ENCODE measurements at regions not wholly inside any gene's neighbourhood (a gene's known extent, or its start where the extent isn't known, plus 50 kb on each side); places are given as distances from the start of the nearest gene placed in this dataset.

DNA sequence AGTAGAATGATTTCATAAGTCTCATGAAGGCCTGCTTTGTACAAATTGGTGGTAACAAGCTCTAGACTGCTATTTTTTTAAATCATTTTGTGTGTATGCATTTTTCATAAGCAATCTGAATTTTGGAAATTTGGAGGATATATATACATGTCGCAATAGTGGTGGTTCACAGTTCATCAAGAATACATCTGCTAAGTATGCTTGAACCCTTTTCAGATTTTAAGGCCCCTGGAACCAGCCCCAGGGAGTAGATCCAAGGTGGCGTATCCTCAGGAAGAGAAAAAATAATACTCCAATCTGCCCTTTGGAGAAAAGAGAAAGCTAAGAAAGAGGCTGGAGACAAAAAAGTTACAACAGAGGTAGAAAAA is 141.6 kb downstream of the HINT1 start:
- no TSS peak for BruUV-seq (replicated peaks)
- Histone ChIP-seq H2AFZ (ENCODE audit: low read depth, low read length, poor library complexity, severe bottlenecking) (no peak overlapping the region), H3K36me3 (ENCODE audit: control insufficient read depth in 1 of 2, insufficient read depth in 2 of 2, low read length in 2 of 2) (no peaks in the 10 kb centered on the region), H3K27me3 (ENCODE audit: insufficient read depth, low read length) (no peaks in the 10 kb centered on the region), H3K4me1 (ENCODE audit: control insufficient read depth in 1 of 2, insufficient read depth in 2 of 2, low read length in 2 of 2) (no peaks in the 10 kb centered on the region), H3K79me2 (ENCODE audit: insufficient read depth, low read length) (no peaks in the 10 kb centered on the region), H3K4me3 (replicated peaks in 1 of 2; ENCODE audit: low read depth in 1 of 2, low read length in 2 of 2) (no peak overlapping the region), H3K4me2 (ENCODE audit: low read length) (no peak overlapping the region), H3K27ac (ENCODE audit: low read depth, low read length) (no peak overlapping the region), H3K9me3 (ENCODE audit: control insufficient read depth in 1 of 2, insufficient read depth in 1 of 2, low read depth in 1 of 2, low read length in 2 of 2) (no peaks in the 10 kb centered on the region), H4K20me1 (ENCODE audit: insufficient read depth) (no peaks in the 10 kb centered on the region), H3K9me2 (ENCODE audit: insufficient read depth) (no peaks in the 10 kb centered on the region; the same call in 1 of the 2 replicates), H3K9ac (ENCODE audit: low read length) (no peak overlapping the region)
- ChIA-PET POLR2A (interaction anchor here (0.6 kb wide), 1 partner anchor 16 kb away, joined by 3 read pairs; no protein-coding TSS in a partner anchor), RAD21 (ENCODE audit: low non-redundant PET in 1 of 2, low total read pairs in 2 of 2, uncharacterized antibody in 2 of 2, unreplicated experiment in 2 of 2) (no interaction called here), CTCF (no interaction called here)
- intact Hi-C loops (cut with micrococcal nuclease) = no loop called here
- DNase-seq (ENCODE audit: low read depth, low spot score) = no peak
- no peak for ATAC-seq
- no peak for TF ChIP-seq RAD21 (IDR thresholded peaks at IDR 0.05; ENCODE audit: low read depth)

DNA sequence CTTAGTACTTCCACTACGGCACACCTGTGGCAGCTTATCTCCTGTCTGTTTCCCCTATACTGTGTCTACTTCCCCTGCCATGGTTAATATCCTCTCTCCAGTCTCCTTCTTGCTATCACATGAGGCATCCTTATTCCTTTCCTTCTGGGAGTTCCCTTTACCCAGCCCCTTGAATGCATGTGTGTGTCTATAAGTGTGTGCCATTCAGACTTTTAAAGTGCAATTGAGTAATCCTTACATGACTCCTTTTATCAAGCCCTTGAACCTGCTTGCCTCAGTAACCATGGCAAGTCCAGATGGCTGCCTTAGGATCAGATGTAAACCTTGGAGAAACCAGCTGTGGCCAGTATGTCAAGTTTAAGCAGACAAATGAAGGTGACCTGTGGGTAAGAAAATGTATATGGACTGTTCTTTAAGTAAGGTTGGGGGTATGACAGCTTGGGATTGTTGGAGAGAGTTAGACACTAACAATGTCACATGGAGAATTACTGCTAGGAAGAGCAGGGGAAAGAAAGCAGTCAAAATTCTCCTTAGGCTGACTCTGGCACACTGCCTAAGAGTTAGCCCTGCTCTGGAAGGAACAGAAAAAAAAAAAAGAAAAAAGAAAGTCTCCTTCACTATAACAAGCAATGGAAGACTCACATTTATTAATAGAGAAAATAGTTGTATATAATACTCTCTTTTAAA is 142.1 kb downstream of the HINT1 start:
- ATAC-seq (no peak), DNase-seq (ENCODE audit: low read depth, low spot score) (no peak)
- no TSS peak for BruUV-seq (replicated peaks)
- no peaks in the 10 kb centered on the region; the same call in 1 of the 2 replicates for H3K9me2 ChIP-seq (ENCODE audit: insufficient read depth)
- RAD21 ChIA-PET (ENCODE audit: low non-redundant PET in 1 of 2, low total read pairs in 2 of 2, uncharacterized antibody in 2 of 2, unreplicated experiment in 2 of 2) = no interaction called here
- no peak overlapping the region for H3K27ac ChIP-seq (ENCODE audit: low read depth, low read length)
- H3K36me3 ChIP-seq (ENCODE audit: control insufficient read depth in 1 of 2, insufficient read depth in 2 of 2, low read length in 2 of 2) = no peaks in the 10 kb centered on the region
- CTCF ChIA-PET = no interaction called here
- no peaks in the 10 kb centered on the region for H3K27me3 ChIP-seq (ENCODE audit: insufficient read depth, low read length)
- H3K9me3 ChIP-seq (ENCODE audit: control insufficient read depth in 1 of 2, insufficient read depth in 1 of 2, low read depth in 1 of 2, low read length in 2 of 2) = no peaks in the 10 kb centered on the region
- no peaks in the 10 kb centered on the region for H3K4me1 ChIP-seq (ENCODE audit: control insufficient read depth in 1 of 2, insufficient read depth in 2 of 2, low read length in 2 of 2)
- intact Hi-C loops (cut with micrococcal nuclease) = no loop called here
- H3K9ac ChIP-seq (ENCODE audit: low read length) = no peak overlapping the region
- peak overlapping the region; percentile 13 for H2AFZ ChIP-seq (ENCODE audit: low read depth, low read length, poor library complexity, severe bottlenecking)
- no peaks in the 10 kb centered on the region for H3K79me2 ChIP-seq (ENCODE audit: insufficient read depth, low read length)
- no peak overlapping the region for H3K4me3 ChIP-seq (replicated peaks in 1 of 2; ENCODE audit: low read depth in 1 of 2, low read length in 2 of 2)
- POLR2A ChIA-PET = interaction anchor here (0.6 kb wide), 1 partner anchor 16 kb away, joined by 3 read pairs; no protein-coding TSS in a partner anchor
- H3K4me2 ChIP-seq (ENCODE audit: low read length) = no peak overlapping the region
- H4K20me1 ChIP-seq (ENCODE audit: insufficient read depth) = no peaks in the 10 kb centered on the region
- TF ChIP-seq JUND (IDR thresholded peaks at IDR 0.05) (no peak), CBX3 (IDR thresholded peaks at IDR 0.05; ENCODE audit: low read depth) (no peak), FOSL1 (IDR thresholded peaks at IDR 0.05; ENCODE audit: low read depth) (no peak), EGR1 (IDR thresholded peaks at IDR 0.05; ENCODE audit: low read depth) (no peak), SIN3A (IDR thresholded peaks at IDR 0.05; ENCODE audit: low read depth) (no peak), POLR2AphosphoS5 (IDR thresholded peaks at IDR 0.05; ENCODE audit: low read depth, low read length) (no peak), ZFX (IDR thresholded peaks at IDR 0.05) (no peak), EZH2phosphoT487 (IDR thresholded peaks at IDR 0.05; ENCODE audit: borderline replicate concordance) (no peak), SRF (IDR thresholded peaks at IDR 0.05; ENCODE audit: low read depth) (no peak), TCF7L2 (IDR thresholded peaks at IDR 0.05; ENCODE audit: borderline replicate concordance, extremely low read depth, insufficient read depth, insufficient read length) (no peak), EZH2 (IDR thresholded peaks at IDR 0.05) (no peak), YY1 (IDR thresholded peaks at IDR 0.05; ENCODE audit: extremely low read depth, insufficient replicate concordance, low read depth, low read length) (no peak)
- TF ChIP-seq, protein P1, sequence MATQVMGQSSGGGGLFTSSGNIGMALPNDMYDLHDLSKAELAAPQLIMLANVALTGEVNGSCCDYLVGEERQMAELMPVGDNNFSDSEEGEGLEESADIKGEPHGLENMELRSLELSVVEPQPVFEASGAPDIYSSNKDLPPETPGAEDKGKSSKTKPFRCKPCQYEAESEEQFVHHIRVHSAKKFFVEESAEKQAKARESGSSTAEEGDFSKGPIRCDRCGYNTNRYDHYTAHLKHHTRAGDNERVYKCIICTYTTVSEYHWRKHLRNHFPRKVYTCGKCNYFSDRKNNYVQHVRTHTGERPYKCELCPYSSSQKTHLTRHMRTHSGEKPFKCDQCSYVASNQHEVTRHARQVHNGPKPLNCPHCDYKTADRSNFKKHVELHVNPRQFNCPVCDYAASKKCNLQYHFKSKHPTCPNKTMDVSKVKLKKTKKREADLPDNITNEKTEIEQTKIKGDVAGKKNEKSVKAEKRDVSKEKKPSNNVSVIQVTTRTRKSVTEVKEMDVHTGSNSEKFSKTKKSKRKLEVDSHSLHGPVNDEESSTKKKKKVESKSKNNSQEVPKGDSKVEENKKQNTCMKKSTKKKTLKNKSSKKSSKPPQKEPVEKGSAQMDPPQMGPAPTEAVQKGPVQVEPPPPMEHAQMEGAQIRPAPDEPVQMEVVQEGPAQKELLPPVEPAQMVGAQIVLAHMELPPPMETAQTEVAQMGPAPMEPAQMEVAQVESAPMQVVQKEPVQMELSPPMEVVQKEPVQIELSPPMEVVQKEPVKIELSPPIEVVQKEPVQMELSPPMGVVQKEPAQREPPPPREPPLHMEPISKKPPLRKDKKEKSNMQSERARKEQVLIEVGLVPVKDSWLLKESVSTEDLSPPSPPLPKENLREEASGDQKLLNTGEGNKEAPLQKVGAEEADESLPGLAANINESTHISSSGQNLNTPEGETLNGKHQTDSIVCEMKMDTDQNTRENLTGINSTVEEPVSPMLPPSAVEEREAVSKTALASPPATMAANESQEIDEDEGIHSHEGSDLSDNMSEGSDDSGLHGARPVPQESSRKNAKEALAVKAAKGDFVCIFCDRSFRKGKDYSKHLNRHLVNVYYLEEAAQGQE (IDR thresholded peaks at IDR 0.05; ENCODE audit: low read depth) = no peak
- TF ChIP-seq, protein P2, sequence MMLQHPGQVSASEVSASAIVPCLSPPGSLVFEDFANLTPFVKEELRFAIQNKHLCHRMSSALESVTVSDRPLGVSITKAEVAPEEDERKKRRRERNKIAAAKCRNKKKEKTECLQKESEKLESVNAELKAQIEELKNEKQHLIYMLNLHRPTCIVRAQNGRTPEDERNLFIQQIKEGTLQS (IDR thresholded peaks at IDR 0.05) = no peak
- TF ChIP-seq, protein P3, sequence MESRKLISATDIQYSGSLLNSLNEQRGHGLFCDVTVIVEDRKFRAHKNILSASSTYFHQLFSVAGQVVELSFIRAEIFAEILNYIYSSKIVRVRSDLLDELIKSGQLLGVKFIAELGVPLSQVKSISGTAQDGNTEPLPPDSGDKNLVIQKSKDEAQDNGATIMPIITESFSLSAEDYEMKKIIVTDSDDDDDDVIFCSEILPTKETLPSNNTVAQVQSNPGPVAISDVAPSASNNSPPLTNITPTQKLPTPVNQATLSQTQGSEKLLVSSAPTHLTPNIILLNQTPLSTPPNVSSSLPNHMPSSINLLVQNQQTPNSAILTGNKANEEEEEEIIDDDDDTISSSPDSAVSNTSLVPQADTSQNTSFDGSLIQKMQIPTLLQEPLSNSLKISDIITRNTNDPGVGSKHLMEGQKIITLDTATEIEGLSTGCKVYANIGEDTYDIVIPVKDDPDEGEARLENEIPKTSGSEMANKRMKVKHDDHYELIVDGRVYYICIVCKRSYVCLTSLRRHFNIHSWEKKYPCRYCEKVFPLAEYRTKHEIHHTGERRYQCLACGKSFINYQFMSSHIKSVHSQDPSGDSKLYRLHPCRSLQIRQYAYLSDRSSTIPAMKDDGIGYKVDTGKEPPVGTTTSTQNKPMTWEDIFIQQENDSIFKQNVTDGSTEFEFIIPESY (IDR thresholded peaks at IDR 0.05; ENCODE audit: extremely low read depth, insufficient replicate concordance, low read length) = no peak

Data from HCT116 (cell line).